ENCODE measurements at regions not wholly inside any gene's neighbourhood (a gene's known extent, or its start where the extent isn't known, plus 50 kb on each side); places are given as distances from the start of the nearest gene placed in this dataset.

GRCh38 chr14:100955201-100955600 is 51.7 kb upstream of the RTL1 start:
- no peak for DNase-seq (ENCODE audit: low read depth in 4 of 4, low spot score in 2 of 4)

GRCh38 chr14:100962494-100962893 is 59.0 kb upstream of the RTL1 start:
- no peak for DNase-seq (ENCODE audit: low read depth in 4 of 4, low spot score in 2 of 4)

DNA sequence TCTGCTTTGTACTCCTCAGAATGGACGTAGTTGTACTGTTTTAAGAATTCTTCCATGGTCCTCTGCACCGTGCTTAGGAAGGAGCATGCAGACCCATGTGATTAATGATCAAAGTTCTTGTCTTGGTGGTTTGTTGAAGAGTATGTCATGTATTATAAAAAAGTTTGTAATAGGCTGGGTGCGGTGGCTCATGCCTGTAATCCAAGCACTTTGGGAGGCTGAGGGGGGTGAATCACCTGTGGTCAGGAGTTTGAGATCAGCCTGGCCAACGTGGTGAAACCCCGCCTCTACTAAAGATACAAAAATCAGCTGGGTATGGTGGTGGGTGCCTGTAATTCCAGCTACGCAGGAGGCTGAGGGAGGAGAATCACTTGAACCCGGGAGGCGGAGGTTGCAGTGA is 61.8 kb upstream of the RTL1 start:
- DNase-seq (ENCODE audit: low read depth in 4 of 4, low spot score in 2 of 4): no peak

DNA sequence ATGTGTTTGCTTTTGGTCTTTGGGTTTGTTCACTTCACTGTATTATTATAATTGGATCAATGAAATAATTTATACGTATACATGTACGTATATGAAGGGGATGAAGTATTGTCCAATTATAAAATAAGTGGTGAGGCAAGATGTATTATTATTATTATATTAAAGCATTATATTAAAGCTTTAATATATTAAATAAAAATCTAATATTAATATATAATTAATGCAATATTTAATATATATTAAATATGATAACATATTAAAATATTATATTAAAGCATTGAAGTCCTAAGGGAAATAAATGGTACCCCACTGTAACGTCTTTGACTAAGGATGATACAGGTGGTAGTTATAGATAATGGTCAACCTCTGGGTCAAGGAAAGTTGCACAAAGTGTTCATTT is 63.7 kb upstream of the RTL1 start:
- no peak for DNase-seq (ENCODE audit: low read depth in 4 of 4, low spot score in 2 of 4)

GRCh38 chr14:100967930-100968329 is 64.4 kb upstream of the RTL1 start:
- DNase-seq (ENCODE audit: low read depth in 4 of 4, low spot score in 2 of 4): no peak

DNA sequence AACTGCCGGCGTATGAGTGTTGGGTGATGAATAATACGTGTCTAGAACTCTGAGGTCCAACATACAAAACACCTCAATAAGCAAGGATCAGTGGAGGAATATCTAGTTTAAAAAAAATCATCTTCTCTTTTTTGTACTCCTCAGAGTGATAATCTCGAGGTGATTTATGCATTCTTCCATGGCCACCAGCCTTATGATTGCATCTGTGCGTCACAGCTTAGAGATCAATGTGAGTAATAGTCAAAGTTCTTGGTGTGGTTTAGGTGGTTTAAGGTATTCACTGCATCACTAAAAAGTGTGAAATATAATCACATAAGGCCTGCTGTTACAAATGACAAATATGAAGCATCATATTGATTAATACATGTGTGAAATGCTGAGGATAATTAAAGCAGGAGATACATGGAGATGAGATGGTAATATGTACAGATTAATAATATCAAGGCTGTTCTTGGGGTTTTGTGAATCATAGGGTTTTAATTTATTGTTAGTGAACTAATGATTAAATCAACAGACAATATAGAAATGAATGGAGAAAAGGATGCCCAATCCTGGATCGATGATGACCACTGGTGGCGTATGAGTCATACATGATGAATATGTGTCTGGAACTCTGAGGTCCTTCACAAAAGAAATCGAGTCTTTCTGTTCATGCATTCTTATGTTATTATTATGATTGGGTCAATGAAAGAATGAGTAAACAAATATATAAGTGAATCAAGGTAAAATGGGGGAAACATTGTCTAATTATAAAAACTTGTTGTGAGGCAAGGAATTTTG is 68.8 kb upstream of the RTL1 start:
- DNase-seq (ENCODE audit: low read depth in 4 of 4, low spot score in 2 of 4): no peak

DNA sequence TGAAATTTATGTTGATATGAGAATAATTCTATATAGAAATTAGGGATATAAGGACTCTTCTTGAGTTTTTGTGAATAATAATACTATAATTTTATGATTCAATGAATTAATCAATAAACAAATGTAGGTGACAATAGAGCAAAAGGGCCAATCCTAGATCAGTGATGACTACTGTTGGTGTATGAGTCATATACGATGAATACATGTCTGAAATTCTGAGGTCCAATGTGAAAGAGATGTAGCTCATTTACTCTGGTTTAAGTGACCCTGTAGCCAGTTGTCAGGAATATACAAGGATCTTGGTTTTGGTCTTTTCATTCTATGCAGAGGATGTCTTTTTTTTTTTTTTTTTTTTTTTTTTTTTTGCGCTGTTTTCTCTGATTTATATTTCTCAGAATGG is 72.1 kb upstream of the RTL1 start:
- no peak for DNase-seq (ENCODE audit: low read depth in 4 of 4, low spot score in 2 of 4)

DNA sequence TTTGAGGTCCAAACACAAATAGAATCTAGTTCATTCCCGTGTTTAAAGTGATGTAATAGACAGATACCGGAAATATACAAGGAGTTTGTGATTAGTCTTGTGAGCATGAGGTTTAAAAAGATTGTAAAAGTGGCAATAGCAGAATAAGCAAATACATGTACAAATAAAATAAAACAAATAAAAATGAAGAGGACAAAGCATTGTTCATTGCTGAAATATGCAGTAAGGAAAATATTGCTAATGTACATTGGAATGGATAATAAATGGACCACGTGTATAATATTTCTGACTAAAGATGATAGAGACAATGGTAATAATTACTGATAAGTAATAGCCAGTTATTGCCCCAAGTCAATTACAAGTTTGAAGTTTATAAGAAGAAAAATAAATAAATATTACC is 75.6 kb upstream of the RTL1 start:
- DNase-seq (ENCODE audit: low read depth in 4 of 4, low spot score in 2 of 4): no peak

DNA sequence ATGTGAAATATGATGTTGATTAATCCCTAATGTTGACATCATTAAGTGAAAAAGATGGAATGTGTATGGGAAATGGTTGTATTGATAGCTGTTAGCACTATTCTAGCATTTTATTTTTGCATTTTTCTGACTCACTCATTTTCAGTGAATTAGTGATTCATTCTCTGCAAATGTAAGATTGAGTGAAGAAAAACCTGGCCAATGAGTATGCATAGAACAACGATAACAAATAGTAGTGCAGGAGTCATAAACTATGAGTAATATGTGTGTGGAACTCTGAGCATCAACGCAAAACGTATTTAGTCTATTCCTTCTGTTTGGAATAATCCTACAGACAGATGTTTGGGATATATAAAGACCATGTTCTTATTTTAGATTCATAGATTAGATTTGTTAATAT is 76.3 kb upstream of the RTL1 start:
- no peak for DNase-seq (ENCODE audit: low read depth in 4 of 4, low spot score in 2 of 4)

DNA sequence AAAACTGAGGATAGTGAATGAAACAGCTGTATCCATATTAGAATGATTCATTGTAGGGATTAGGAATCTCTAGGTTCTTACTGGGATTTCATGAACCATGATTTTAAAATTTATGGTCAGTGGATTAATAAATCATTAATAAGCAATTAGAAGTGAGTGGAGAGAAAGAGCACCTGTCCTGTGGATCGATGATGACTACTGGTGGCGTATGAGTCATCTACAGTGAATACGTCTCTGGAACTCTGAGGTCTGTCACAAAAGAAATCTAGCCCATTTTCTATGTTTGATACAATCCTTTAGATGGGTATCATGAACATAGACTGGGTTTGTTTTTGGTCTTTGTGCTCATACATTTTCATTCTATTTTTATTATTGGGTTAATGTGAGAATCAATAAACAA is 77.3 kb upstream of the RTL1 start:
- DNase-seq (ENCODE audit: low read depth in 4 of 4, low spot score in 2 of 4): no peak

GRCh38 chr14:100981809-100982208 is 78.3 kb upstream of the RTL1 start:
- DNase-seq (ENCODE audit: low read depth in 4 of 4, low spot score in 2 of 4): no peak

DNA sequence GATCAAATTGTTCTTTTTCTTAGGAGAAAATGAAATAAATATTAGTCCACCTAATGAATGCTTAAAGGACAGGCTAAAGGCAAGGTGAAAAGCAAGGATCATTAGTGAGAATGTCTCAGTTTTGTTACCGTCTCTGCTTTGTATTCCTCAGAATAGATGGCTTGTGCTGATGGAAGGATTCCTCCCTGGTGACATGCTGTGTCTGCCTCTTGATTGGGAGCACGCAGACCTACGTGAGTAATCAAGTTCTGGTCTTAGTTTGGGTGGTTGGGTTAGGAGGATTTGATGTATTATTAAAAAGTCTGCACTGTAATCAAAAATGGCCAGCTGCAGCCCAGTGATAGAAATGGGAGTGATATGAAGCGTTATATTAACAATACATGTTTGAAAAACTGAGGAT is 78.8 kb upstream of the RTL1 start:
- DNase-seq (ENCODE audit: low read depth in 4 of 4, low spot score in 2 of 4): no peak

GRCh38 chr14:100982762-100983161 is 79.2 kb upstream of the RTL1 start:
- no peak for DNase-seq (ENCODE audit: low read depth in 4 of 4, low spot score in 2 of 4)

GRCh38 chr14:100983710-100984109 is 80.2 kb upstream of the RTL1 start:
- no peak for DNase-seq (ENCODE audit: low read depth in 4 of 4, low spot score in 2 of 4)

GRCh38 chr14:100988011-100988410 is 84.5 kb upstream of the RTL1 start:
- no peak for DNase-seq (ENCODE audit: low read depth in 4 of 4, low spot score in 2 of 4)

DNA sequence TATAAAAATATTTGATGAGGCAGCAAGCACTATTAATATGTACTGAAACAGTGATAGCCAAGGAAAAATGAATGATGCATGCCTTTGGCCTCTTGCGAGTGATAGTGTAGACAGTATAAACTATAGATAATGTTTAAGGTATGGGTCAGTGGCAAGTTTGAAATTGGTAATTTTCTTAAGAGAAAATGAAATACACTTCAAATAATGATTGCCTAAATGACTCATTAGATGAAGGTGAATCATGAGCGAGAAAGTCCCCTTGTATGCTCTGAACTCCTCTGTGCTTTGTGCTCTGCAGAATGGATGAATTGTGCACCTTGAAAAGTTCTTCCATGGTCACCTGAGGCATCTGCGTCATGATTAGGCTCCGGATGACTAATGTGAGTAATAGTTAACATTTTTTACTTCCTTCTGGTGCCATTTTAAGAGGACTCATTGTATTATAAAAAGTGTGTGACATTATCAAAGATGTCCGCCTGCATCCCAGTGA is 84.9 kb upstream of the RTL1 start:
- no peak for DNase-seq (ENCODE audit: low read depth in 4 of 4, low spot score in 2 of 4)

DNA sequence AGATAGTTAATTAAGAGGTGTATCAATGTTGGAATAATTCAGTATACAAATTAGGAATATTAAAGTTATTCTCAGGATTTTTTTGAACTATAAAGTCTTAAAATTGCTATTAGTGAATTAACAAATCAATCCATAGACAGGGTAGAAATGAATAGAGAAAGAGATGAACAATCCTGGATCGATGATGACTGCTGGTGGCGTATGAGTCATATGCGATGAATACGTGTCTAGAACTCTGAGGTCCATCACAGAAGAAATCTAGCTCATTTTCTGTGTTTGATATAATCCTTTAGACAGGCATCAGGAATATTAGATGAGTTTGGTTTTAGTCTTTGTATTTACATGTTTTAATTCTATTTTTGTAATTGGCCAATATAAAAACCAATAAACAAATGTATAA is 85.4 kb upstream of the RTL1 start:
- DNase-seq (ENCODE audit: low read depth in 4 of 4, low spot score in 2 of 4): no peak

- DNase-seq (ENCODE audit: low read depth in 4 of 4, low spot score in 2 of 4): no peak
Observed at GRCh38 chr14:100989924-100990323, 86.4 kb upstream of the RTL1 start.

DNA sequence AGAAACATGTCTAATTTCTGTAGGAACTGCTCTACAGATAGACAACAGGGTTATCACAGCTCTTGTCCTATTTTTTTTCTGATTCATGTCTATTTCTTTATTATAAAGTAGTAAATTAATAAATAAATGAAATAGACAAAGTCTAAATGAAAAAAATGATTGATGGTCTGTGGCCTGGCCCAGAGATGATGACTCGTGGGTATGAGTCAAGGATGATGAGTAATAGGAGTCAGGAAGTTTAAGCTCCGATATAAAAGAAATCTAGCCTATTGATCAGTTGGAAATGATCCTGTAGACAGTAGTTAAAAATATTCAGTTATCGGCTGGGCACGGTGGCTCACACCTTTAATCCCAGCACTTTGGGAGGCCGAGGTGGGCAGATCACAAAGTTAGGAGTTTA is 90.6 kb upstream of the RTL1 start:
- DNase-seq (ENCODE audit: low read depth in 4 of 4, low spot score in 2 of 4): no peak

- no peak for DNase-seq (ENCODE audit: low read depth in 4 of 4, low spot score in 2 of 4)
Observed at GRCh38 chr14:100994756-100995330, 91.3 kb upstream of the RTL1 start.

- no peak for DNase-seq (ENCODE audit: low read depth in 4 of 4, low spot score in 2 of 4)
Observed at GRCh38 chr14:101000711-101001250, 97.3 kb upstream of the RTL1 start.

All from left renal cortex interstitium (tissue), 4 donors.